ENCODE measurements at regions not wholly inside any gene's neighbourhood (a gene's known extent, or its start where the extent isn't known, plus 50 kb on each side); places are given as distances from the start of the nearest gene placed in this dataset.

DNA sequence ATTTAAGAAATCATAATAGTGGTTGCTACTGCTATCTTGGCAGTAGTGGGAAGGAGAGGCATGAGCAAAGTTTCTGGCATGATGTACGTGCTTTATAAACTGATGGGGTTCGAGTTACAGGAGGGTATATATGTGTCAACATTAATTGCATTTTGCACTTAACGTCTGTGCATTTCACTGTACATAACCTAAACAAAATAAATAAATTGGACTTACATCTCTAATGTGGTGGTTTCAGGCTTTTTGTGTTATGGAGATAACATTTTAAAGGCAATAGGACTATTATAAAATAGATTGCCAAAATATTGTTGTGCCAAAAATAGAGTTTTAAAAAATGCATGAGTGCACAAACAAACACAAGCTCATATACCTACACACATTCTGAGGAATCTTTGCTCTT lies 1001.1 kb upstream of the GJE1 start:
- H3K27ac Mint-ChIP-seq (ENCODE audit: low read depth, unreplicated experiment) = no peak overlapping the region
- no peak for DNase-seq (ENCODE audit: unreplicated experiment)
- ChIA-PET CTCF (no interaction called here), POLR2A (no interaction called here)
- no peaks in the 10 kb centered on the region for H3K36me3 Mint-ChIP-seq (ENCODE audit: insufficient read depth, unreplicated experiment)
- H3K27me3 Mint-ChIP-seq (ENCODE audit: insufficient read depth, unreplicated experiment) = no peaks in the 10 kb centered on the region
- no peaks in the 10 kb centered on the region for H3K9me3 Mint-ChIP-seq (ENCODE audit: unreplicated experiment)
- no TSS peak for BruUV-seq (replicated peaks)
- no peaks in the 10 kb centered on the region for H3K4me1 Mint-ChIP-seq (ENCODE audit: insufficient read depth, unreplicated experiment)
- TF ChIP-seq CTCF (IDR thresholded peaks at IDR 0.05; ENCODE audit: unreplicated experiment) = no peak
- intact Hi-C loops (cut with micrococcal nuclease) = no loop called here
- H3K4me3 Mint-ChIP-seq (ENCODE audit: unreplicated experiment) = no peak overlapping the region

GRCh38 chr6:141123497-141123896 lies 1009.2 kb upstream of the GJE1 start:
- no TSS peak for BruUV-seq (replicated peaks)
- intact Hi-C loops (cut with micrococcal nuclease) = no loop called here
- no peak for TF ChIP-seq CTCF (IDR thresholded peaks at IDR 0.05; ENCODE audit: unreplicated experiment)
- DNase-seq (ENCODE audit: unreplicated experiment) = no peak
- Mint-ChIP-seq H3K27ac (ENCODE audit: low read depth, unreplicated experiment) (no peak overlapping the region), H3K9me3 (ENCODE audit: unreplicated experiment) (peaks cover 8% of the 10 kb centered on the region), H3K4me1 (ENCODE audit: insufficient read depth, unreplicated experiment) (no peaks in the 10 kb centered on the region), H3K4me3 (ENCODE audit: unreplicated experiment) (no peak overlapping the region), H3K36me3 (ENCODE audit: insufficient read depth, unreplicated experiment) (peaks cover 6% of the 10 kb centered on the region), H3K27me3 (ENCODE audit: insufficient read depth, unreplicated experiment) (no peaks in the 10 kb centered on the region)
- ChIA-PET POLR2A (no interaction called here), CTCF (no interaction called here)

- DNase-seq (ENCODE audit: unreplicated experiment) = no peak
- H3K9me3 Mint-ChIP-seq (ENCODE audit: unreplicated experiment) = peaks cover 8% of the 10 kb centered on the region
- no peak overlapping the region for H3K4me3 Mint-ChIP-seq (ENCODE audit: unreplicated experiment)
- intact Hi-C loops (cut with micrococcal nuclease) = no loop called here
- no TSS peak for BruUV-seq (replicated peaks)
- H3K4me1 Mint-ChIP-seq (ENCODE audit: insufficient read depth, unreplicated experiment) = no peaks in the 10 kb centered on the region
- peaks cover 6% of the 10 kb centered on the region for H3K36me3 Mint-ChIP-seq (ENCODE audit: insufficient read depth, unreplicated experiment)
- H3K27ac Mint-ChIP-seq (ENCODE audit: low read depth, unreplicated experiment) = no peak overlapping the region
- TF ChIP-seq CTCF (IDR thresholded peaks at IDR 0.05; ENCODE audit: unreplicated experiment) = no peak
- CTCF ChIA-PET = no interaction called here
- POLR2A ChIA-PET = no interaction called here
- H3K27me3 Mint-ChIP-seq (ENCODE audit: insufficient read depth, unreplicated experiment) = no peaks in the 10 kb centered on the region
Measured at GRCh38 chr6:141123049-141123448, 1009.7 kb upstream of the GJE1 start.

DNA sequence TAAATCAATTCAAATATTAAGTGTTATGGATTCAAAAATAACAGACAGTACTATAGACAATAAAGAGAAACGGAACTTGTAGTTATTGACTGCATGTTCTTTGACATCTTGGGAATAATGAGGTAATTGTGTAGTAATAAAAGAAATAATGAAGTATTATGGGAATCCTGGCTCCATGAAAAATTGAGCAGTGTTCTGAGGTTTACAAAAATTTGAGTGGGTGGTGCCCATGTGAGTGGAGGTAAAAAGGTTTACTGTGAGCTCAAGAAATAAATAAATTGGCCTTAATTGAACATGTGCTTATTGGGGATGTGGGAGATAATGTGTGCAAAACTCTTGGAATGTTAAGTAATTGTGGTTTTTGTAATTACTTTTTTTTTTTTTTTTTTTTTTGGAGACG lies 1013.7 kb upstream of the GJE1 start:
- no TSS peak for BruUV-seq (replicated peaks)
- POLR2A ChIA-PET = no interaction called here
- Mint-ChIP-seq H3K36me3 (ENCODE audit: insufficient read depth, unreplicated experiment) (peaks cover 2% of the 10 kb centered on the region), H3K4me3 (ENCODE audit: unreplicated experiment) (no peak overlapping the region), H3K27me3 (ENCODE audit: insufficient read depth, unreplicated experiment) (no peaks in the 10 kb centered on the region), H3K9me3 (ENCODE audit: unreplicated experiment) (peaks cover 8% of the 10 kb centered on the region), H3K27ac (ENCODE audit: low read depth, unreplicated experiment) (no peak overlapping the region), H3K4me1 (ENCODE audit: insufficient read depth, unreplicated experiment) (no peaks in the 10 kb centered on the region)
- no peak for TF ChIP-seq CTCF (IDR thresholded peaks at IDR 0.05; ENCODE audit: unreplicated experiment)
- CTCF ChIA-PET = interaction anchor here (0.7 kb wide), 1 partner anchor 15 kb away, joined by 3 read pairs; no protein-coding TSS in a partner anchor
- no peak for DNase-seq (ENCODE audit: unreplicated experiment)
- intact Hi-C loops (cut with micrococcal nuclease) = no loop called here

Measured in MCF 10A (cell line).